NCI-H345 treated with DMSO at 0.1 percent for 48 hours (cell line): ENCODE measurements at regions not wholly inside any gene's neighbourhood (a gene's known extent, or its start where the extent isn't known, plus 50 kb on each side); places are given as distances from the start of the nearest gene placed in this dataset.

ENCODE experiments used
- DNase-seq: peaks from one replicate; lab custom pipeline; 2025; ENCODE audit not compliant: unreplicated experiment; lab: John Stamatoyannopoulos, UW

DNA sequence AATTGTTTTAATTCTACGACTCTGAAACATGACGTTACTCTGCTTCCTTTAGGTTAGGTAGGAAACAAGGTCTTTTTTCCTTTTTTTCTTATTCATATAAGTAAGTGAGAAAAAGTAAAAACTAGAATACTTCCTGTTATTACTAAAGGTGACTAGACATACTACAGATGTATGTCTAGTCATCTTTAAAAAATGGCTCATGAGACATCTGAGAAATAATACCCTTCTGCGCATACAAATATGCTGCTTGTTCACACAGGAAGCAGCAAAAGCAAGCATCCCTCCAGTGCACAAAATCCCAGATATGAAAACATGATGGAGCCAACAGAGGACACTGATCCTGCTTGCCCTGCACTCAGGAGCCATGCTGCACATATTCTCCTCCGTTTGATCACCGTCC, 699.1 kb downstream of the EPM2A start:
- DNase-seq = no peak

DNA sequence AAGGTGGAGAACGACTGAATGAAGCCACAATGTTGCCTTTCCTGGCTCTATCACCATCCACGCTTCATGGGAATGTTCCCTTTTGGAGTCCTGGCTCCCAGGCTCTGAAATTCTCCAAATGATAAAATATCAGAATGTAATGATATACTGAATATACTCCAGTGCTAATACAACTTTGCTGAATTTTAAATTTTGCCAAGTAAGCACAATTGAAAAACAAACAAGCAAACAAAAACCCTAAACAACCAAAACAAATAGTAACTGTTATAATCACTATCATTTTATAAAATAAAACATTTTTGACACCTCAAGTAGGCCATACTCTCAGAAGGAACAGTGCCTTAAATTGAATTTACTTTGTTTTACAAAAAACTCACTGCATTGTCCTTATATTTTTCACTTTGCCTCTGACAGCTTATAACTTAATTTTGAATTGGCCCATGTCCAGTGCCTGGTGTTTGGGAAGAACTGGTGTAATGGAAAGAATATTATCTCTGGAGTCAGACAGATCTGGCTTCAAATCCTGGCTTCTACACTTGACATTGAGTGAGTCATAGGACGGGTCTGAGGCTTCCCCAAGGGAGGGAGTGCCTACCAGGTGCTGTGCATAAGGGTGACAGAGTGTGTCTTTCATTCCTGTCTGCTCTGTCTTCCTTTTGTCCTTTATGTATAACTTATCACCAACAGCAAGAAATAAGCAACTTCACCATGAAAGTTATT, 698.3 kb downstream of the EPM2A start:
- DNase-seq = no peak

DNA sequence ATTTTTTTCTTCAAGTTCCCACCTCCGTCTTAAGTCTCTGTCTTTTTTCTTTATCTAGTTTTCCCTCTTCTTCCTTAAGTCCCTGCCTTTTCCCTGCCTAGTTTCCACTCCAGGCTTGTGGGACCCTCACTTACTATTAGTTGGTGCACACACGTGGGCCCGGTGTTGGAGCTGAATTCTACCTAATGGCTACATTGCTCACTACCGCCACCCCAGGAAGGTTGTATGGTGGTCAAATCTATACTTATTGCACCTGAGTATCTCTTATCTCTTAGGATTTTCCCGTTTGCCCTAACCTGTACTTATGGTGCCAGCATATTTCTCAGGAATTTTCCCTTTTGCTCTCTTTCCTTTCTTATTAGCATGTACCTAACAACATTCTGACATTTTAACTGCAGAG, 692.8 kb downstream of the EPM2A start:
- DNase-seq = no peak

DNA sequence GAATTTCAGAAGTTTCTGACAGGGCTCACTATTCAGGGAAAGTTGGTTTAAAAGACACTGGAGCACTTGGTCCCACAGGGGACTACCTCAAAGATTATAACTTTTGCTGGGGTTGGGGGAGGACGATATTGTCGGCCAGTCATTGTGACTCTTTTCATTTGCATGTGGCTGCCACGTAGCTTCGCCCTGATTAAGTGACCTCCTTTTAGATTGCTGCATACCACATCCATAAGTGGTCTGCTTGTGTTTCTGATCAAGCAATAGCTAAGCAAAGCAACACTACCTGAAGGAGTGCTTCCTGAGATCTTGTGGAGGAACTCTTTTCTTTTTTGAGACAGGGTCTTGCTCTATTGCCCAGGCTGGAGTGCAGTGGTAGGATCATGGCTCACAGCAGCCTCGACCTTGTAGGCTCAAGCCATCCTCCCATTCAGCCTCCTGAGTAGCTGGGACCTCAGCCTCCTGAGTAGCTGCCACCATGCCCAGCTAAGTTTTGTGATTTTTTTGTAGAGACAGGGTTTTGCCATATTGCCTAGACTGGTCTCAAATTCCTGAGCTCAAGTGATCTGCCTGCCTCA, 691.3 kb downstream of the EPM2A start:
- no peak for DNase-seq

DNA sequence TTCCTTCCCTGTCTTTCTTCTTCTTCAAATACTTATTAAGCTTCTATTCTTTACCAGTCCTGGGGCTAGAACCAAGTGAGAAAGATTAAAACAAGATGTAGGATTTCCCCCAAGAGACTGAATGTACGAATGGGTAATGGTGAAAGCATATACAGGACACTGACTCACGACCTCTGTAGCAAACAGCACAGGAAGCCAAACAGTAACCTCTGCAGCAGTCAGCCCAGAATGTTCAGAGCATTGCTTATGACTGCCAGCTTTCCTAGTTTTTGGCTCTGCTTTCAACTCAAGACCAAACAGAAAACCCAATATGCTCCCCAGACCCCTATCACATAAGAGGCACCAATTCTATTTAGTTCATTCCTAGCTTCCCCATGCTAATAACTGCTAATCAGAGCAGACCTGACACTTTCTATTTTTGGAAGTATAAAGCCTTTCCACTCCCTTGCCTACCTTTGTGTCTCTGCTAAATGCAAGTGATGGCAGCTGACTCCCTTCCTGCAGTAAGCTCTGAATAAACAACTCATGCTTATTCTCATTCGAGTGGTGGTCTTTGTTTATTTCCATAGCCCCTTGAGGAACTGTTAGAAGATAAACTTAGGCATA, 690.6 kb downstream of the EPM2A start:
- no peak for DNase-seq

DNA sequence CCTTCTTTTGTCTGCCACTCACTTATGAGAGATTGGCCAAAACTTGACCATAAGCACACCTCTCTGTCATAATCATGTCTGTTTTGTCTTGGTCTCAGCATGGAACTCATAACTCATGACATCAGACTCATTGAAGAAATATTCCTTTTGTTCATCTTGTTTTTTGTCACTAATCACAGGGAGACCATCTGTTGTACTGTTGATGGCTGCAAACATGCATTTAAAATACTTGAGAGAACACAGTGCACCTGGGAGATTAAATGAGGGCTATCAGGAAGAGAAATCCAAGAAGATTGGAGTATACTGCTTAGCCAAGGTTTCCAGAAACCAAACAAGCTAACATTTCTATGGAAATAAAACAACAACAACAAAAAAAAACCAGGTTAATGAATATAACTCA, 689.7 kb downstream of the EPM2A start:
- DNase-seq = no peak

DNA sequence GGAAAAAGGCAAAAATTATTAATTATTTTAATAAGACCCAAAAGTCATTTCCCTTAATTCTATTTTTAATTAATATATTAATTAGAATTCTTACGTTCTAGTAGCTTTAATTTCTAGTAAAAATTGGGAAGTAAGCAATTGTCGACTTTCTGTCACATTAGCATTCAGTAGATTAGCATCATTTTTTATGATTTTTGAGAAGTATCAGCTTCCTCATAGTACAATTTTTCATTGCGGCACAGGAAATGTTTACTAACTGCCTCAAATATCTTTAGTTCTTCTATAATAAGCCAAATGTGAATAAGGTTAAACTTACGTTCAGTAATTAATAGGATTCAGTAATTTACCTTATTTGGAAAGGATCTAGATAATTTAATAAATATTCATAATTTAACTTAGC, 687.4 kb downstream of the EPM2A start:
- no peak for DNase-seq

DNA sequence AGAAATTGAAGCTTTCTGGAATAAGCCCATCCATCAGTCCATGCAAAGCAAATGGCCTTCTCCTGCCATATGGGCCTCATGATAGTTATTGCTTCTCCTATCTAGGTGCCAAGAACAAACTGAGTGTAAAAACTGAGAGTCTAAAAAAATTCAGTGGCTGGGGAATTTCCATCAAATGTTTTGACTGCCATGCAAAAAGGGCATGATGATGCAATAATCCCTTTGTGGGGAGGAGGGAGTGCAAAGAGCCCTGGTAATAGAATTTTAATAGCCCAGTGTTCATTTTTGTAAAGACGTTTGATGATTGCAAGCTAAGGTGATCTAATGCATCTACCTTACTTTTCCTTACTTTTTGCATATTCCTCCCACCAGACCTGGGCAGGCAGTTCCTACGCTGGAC, 683.7 kb downstream of the EPM2A start:
- DNase-seq = no peak

DNA sequence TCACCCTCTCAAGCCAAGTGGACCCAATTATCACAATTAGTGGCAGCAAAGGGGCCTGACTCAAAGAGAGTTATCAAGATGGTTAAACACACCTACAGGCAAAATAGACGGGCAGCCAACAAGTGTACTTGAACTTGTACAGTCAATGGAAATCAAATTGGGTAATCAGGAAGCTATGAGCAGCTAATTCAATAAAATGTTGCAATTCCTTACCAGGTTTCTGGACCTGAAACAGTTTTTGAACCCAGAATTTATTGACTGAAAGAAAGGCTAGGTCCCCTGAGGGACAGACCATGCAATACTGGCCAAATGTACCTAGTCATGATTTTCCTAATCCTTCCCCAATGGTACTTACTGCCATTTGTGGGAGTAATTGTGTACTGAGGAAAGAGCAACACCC, 679.8 kb downstream of the EPM2A start:
- DNase-seq = no peak

DNA sequence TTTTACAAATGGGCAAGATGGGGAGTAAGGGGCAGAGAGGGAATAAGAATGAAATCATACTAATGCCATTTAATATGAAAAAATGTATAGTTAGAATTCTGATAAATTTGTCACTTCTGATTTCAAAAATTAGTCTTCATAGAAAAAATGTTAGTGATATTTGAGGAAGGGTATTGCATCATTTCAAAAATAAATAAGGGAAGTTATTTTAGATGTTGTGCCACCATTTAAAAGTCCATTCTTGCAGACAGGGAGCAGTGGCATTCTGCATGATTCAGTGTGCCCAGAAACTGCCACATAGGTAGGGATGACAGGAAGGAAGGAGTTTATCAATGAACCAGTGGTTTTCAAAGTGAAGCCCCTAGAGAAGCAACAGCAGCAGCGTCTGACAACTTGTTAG, 674.6 kb downstream of the EPM2A start:
- DNase-seq = no peak

DNA sequence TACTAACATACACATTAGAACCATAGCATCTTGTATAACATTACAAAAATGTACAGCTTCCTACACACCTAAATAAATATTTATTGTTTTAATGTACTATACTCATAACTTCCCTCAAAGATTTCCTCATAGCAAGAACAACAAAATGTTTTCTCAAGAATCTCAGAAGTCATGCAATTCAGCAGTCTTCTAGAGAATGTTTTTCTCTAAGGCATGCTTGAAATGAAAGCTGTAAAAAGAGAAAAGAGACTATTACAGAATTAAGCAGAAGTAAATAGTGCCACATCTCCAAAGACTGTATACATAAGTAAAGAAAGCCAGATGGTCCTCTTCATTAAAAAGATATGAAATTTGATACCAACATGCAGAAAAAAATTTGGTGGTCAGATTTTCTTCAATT, 672.2 kb downstream of the EPM2A start:
- no peak for DNase-seq

DNA sequence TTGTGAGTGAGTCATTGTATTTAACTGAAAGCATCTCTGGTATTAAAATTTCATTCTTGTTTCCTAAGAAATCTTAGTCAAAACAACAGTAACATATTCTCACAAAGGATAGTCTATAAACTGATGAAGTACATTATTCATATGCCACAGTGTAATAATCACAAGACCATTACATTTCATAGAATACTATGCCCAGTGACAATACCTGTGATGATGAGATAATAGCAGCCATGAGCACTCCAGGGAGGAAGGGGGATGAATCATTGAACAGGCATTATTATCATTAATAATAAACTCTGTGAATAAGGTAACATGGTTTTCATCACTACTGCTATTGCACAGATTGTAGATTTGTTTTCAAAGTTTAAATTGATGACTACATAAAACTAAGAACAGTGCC, 667.9 kb downstream of the EPM2A start:
- no peak for DNase-seq

DNA sequence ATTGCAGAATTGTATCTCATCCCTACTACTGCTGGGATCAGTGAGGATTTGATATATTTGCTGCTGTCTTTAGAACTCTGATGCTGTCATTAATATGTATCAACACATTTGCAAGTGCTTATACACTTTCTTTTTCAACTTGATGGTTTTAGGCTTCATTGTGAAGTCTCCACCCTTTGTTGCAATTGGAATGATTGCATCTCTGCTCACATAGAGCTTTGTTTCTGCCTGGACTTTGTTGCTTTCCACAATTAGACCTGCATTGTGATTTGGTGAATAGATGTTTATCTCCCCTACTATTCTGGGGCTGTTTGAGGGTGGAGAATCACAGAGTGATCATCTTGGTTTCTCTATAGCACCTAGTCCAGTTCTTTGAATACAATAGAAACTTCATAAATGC, 666.7 kb downstream of the EPM2A start:
- DNase-seq = no peak

DNA sequence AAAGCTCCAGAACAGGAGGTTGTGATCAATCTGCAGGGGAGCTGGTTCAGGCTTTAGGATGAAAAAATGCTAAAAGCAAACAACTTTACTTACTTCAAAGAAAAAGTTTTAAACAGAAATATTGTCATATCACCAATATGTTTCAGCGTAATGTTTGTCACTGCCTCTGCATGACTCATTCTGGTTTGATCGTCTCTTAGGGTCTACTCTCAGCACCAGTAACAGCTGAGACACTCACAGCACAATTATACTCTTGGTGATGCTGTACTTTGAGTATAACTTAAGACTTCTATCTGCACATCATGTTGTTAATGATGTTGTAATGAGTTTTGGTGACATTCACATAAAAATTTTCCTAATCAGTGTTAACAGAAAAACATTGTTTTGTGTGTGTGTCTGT, 665.4 kb downstream of the EPM2A start:
- DNase-seq = no peak

DNA sequence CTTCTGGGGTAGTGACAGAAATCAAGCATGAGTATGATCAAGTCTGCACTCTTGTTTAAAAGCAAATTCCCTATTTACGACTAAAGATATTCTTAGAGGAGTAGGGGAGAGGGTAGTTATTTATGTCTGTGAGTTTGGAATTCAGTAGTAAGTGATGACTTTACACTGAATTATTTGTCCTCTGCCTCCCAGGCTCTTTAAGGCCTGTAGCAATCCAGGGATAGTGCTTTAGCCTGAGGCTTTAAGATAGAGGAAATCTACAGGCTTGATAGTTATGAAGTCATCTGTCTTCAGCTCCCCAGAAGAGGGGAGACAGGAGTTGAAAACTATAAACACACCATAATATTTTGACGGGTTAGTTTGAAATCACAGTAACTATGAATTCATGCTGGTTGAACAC, 664.5 kb downstream of the EPM2A start:
- no peak for DNase-seq

DNA sequence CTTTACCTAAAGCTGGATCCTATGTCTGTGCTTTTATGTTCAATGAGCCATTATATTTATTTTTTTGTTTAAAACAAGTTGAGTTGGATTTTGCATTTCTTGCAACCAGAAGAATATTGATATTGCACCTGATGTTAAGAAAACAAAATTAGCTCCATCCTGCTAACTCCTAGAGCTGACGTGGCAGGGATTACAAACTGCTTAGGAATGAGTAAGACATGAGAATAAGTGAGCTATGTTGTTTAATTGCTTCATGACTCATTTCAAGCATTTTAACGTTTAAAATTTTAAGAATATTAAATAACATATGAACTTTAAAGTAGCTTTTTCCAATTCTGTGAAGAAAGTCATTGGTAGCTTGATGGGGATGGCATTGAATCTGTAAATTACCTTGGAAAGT, 663.5 kb downstream of the EPM2A start:
- DNase-seq = no peak

DNA sequence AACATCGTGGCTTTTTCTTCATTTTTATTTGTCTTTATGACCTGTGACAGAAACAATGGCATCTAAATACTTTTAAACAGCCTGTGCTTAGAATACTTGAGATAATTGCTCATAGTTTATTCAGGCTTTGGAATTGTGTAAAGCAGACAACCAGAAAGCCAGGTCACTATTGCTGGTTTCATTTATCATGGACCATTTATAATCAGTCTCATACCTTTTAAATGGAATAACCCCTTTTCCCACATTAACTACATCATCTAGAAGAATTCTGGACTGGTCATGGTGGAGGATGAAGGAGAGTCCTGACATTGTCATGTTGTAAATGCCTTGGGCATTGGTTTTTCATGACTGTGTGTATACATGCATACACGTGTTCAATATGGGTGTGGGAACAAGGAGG, 661.5 kb downstream of the EPM2A start:
- no peak for DNase-seq

DNA sequence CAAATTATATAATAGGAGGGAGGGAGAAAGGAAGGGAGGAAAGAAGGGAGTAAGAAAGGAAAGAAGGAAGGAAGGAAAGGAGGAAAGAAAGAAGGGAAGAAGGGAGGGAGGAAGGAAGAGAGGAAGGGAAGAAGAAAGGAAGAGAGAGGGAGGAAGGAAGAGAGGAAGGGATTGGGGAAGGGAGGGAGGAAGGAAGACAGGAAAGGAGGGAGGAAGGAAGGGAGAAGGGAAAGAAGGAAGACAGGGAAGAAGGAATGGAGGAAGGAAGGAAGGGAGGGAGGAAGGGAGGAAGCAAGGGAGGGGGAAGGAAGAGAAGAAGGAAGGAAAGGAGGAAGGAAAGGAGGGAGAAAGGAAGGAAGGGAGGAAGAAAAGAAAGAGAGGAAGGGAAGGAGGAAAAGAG, 660.5 kb downstream of the EPM2A start:
- no peak for DNase-seq

DNA sequence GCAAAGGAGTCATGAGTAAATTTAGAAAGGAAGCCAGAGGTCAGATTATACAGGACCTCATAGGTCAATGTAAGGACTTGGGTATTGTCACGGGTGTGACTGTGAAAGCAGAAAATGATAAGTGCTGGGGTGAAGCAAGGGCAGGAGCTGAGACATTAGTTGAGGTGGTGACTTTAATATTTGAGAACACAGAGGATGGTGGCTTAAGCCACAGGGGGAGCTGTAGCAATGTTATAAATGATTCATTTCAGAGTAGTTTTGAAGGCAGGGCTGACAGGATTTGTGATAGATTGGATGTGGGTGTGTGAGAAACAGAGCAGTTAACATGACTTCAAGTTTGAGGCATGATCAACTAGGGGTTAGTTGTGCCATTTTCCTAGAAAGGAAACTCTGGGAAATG, 659.9 kb downstream of the EPM2A start:
- DNase-seq = no peak

DNA sequence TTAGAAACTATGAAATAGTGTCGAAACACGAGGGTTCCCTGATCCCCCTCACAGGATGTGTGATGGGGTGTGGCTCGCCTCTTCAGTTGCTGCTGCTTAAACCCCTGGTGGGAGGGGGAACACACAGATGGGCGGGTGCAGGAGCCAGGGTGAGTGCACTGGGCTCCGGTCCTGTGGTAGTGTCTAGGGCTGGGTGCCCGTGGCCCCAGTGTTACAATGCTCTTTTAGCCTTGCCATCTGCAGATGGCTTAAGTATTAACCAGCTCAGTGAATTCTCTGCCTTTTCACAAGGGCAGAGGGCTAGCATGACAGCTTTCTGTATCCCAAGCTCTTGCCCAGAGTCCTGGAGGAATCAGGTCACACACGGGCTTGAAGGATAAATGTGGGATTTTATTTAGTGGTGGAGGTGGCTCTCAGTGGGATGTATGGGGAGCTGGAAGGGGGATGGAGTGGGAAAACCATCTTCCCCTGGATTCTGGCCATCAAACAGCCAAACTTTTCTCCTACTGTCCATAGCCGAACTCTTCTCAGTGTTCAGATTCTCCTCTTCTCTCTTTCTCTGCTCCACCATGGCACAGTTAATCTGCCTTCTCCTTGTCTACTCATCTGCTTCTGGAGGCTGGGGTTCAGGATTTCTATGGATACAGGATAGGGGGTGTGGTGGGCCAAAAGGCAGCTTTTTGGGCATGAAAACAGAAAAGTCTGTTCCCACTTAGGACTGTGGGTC, 659.0 kb downstream of the EPM2A start:
- DNase-seq = no peak

DNA sequence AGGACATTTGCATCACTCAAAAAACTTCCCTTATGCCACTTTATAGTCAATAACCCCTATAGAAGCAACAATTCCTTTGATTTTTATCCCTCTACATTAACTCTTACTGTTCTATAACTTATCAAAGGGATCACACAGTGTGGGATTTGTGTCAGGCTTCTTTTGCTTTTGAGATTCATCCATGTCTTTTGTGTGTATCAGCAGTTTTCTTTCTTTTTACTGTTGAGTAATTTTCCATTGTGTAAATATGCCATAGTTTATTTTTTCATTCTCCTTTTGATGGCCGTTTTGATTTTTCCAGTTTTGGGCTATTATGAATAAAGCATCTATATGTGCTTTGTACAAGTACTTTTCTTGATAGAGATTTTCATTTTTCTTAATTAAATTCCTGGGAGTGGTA, 657.9 kb downstream of the EPM2A start:
- no peak for DNase-seq

DNA sequence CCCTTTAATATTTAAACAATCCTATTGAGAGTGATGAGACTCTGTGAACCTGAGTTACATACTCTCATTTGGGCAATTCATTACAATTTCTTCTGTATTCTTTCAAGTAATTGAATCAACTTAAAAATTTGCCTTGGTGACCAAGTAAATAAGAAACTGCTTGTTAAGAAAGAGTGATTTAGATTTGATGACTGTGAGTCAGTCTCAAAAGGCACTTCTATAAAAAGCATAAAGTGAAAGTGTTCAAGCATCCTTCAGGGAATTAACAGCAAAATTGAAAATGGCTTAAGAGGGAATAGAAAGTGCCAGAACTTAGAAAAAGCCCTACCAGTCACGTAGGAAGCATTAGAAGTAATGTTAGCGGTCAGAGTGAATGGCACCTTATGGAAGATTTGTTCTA, 654.7 kb downstream of the EPM2A start:
- DNase-seq = no peak
